ENCODE measurements at regions not wholly inside any gene's neighbourhood (a gene's known extent, or its start where the extent isn't known, plus 50 kb on each side); places are given as distances from the start of the nearest gene placed in this dataset.

DNA sequence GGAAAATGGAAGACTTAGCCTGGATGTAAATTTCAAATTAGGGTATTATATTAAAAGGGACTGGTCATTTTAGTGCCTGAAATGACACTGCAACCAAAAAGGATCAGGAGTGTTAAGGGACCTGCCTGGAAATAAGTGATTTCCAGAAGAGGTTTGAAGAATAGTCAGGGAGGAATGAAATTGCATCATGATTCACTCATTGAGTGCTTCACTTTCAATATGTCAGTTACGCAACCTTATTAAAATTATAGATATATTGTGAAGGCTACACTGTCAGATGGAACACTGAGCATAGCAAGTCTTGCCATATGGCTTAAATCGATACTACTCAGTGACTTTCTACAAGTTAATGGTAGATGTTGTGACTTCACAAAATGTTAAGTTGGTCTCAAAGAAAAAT is 275.2 kb upstream of the DPYD start:
- H3K27me3 ChIP-seq, result no peaks in the 10 kb centered on the region
- H3K4me3 ChIP-seq, result no peak overlapping the region
- no peak for DNase-seq (ENCODE audit: low read depth in 1 of 2, low spot score in 1 of 2)
- H3K9me3 ChIP-seq (ENCODE audit: low read depth), result no peaks in the 10 kb centered on the region
- no peaks in the 10 kb centered on the region for H3K4me1 ChIP-seq (ENCODE audit: low read depth)
- no peaks in the 10 kb centered on the region for H3K36me3 ChIP-seq
- TF ChIP-seq, protein P1, sequence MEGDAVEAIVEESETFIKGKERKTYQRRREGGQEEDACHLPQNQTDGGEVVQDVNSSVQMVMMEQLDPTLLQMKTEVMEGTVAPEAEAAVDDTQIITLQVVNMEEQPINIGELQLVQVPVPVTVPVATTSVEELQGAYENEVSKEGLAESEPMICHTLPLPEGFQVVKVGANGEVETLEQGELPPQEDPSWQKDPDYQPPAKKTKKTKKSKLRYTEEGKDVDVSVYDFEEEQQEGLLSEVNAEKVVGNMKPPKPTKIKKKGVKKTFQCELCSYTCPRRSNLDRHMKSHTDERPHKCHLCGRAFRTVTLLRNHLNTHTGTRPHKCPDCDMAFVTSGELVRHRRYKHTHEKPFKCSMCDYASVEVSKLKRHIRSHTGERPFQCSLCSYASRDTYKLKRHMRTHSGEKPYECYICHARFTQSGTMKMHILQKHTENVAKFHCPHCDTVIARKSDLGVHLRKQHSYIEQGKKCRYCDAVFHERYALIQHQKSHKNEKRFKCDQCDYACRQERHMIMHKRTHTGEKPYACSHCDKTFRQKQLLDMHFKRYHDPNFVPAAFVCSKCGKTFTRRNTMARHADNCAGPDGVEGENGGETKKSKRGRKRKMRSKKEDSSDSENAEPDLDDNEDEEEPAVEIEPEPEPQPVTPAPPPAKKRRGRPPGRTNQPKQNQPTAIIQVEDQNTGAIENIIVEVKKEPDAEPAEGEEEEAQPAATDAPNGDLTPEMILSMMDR (IDR thresholded peaks at IDR 0.05; ENCODE audit: low read depth, low read length), result no peak
- no peak overlapping the region for H3K27ac ChIP-seq

GRCh38 chr1:98188774-98189173 is 267.9 kb upstream of the DPYD start:
- TF ChIP-seq, protein P1 (IDR thresholded peaks at IDR 0.05; ENCODE audit: low read depth, low read length), result no peak
- Histone ChIP-seq H3K4me1 (ENCODE audit: low read depth) (no peaks in the 10 kb centered on the region), H3K4me3 (no peak overlapping the region), H3K9me3 (ENCODE audit: low read depth) (no peaks in the 10 kb centered on the region), H3K27ac (no peak overlapping the region), H3K36me3 (no peaks in the 10 kb centered on the region), H3K27me3 (no peaks in the 10 kb centered on the region)
- DNase-seq (ENCODE audit: low read depth in 1 of 2, low spot score in 1 of 2), result no peak

DNA sequence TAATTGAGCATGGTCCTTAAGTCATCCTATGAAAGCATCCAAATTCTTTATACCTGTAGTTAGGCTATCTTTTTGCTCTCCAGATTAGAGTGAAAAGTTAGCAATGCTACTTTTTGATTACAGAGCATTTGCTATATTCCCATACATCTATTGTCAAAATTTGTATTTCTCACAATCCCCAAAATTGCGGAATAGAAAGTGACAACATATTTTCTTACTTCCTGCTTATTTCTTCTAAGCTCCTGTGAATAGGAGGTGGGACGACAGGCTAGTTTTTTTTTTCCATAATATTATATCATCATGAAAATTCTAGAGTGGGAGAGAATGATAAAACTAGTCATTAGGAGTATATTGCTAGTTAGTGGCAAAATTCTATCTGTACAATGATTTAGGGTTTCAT is 264.0 kb upstream of the DPYD start:
- H3K36me3 ChIP-seq, result no peaks in the 10 kb centered on the region
- DNase-seq (ENCODE audit: low read depth in 1 of 2, low spot score in 1 of 2), result no peak
- H3K9me3 ChIP-seq (ENCODE audit: low read depth), result no peaks in the 10 kb centered on the region
- TF ChIP-seq, protein P1 (IDR thresholded peaks at IDR 0.05; ENCODE audit: low read depth, low read length), result no peak
- H3K27ac ChIP-seq, result no peak overlapping the region
- H3K27me3 ChIP-seq, result no peaks in the 10 kb centered on the region
- no peak overlapping the region for H3K4me3 ChIP-seq
- H3K4me1 ChIP-seq (ENCODE audit: low read depth), result no peaks in the 10 kb centered on the region

- no peak overlapping the region for H3K4me3 ChIP-seq
- no peak for DNase-seq (ENCODE audit: low read depth in 1 of 2, low spot score in 1 of 2)
- no peaks in the 10 kb centered on the region for H3K4me1 ChIP-seq (ENCODE audit: low read depth)
- no peaks in the 10 kb centered on the region for H3K27me3 ChIP-seq
- TF ChIP-seq, protein P1 (IDR thresholded peaks at IDR 0.05; ENCODE audit: low read depth, low read length), result no peak
- no peaks in the 10 kb centered on the region for H3K9me3 ChIP-seq (ENCODE audit: low read depth)
- no peak overlapping the region for H3K27ac ChIP-seq
- H3K36me3 ChIP-seq, result no peaks in the 10 kb centered on the region
Observed at GRCh38 chr1:98181036-98181764, 260.4 kb upstream of the DPYD start.

DNA sequence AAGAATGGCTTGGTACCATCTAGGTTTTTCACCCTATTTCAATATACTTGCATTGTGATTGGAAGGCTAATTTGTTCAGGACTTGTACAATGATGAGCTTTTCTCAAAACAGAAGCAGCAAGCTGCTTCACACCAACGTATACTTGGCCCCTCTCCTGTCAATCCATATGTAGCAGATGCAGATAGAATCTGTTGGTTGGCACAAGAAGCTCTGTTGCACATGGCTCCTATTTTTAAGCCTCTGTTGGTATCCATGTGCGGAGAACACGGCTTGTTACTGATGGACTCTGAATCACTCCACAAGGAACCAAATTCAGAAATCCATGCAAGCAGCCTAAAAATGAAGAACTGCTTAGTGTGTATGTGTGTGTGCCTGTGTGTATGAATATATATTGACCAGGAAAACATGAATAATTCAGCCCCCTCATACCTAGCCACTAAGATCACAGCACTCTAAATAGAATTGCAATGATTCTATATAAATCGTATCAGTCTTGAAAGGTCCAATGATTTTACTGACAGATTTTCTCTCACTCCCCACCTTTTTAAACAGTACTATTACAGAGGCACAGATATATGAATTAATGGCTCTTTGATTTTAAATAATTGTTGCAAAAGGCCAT is 258.4 kb upstream of the DPYD start:
- Histone ChIP-seq H3K9me3 (ENCODE audit: low read depth) (no peaks in the 10 kb centered on the region), H3K36me3 (no peaks in the 10 kb centered on the region), H3K27me3 (no peaks in the 10 kb centered on the region), H3K27ac (no peak overlapping the region), H3K4me3 (no peak overlapping the region), H3K4me1 (ENCODE audit: low read depth) (no peaks in the 10 kb centered on the region)
- TF ChIP-seq, protein P1 (IDR thresholded peaks at IDR 0.05; ENCODE audit: low read depth, low read length), result no peak
- no peak for DNase-seq (ENCODE audit: low read depth in 1 of 2, low spot score in 1 of 2)

All from cardiac muscle cell (in vitro differentiated cells and primary cell).